Transverse colon (tissue), 4 donors: ENCODE measurements at regions not wholly inside any gene's neighbourhood (a gene's known extent, or its start where the extent isn't known, plus 50 kb on each side); places are given as distances from the start of the nearest gene placed in this dataset.
"Not testable (repeated sequence)": the region's sequence is repeated elsewhere in the genome, so short reads cannot be mapped to it uniquely, and the experiment has no call there.

Experiments
- DNase-seq: peaks from one replicate; pipeline ENCODE4 v3.0.0-alpha.2; 2019
- H3K27ac ChIP-seq, 4 donors: fragments of 200-600 bp; sonication (generic); 2 replicates each; pipeline ENCODE4 v1.5.1; 2016 to 2018; ENCODE audit warnings: inconsistent platforms in 4 of 4
- H3K27me3 ChIP-seq: fragments of 200-600 bp; sonication (generic); 2 replicates; pipeline ENCODE4 v1.5.1; 2017; ENCODE audit warnings: inconsistent platforms
- H3K36me3 ChIP-seq, 4 donors: fragments of 200-600 bp; sonication (generic); 2 replicates each; pipeline ENCODE4 v1.5.1; 2017 to 2019; ENCODE audit warnings: inconsistent platforms in 4 of 4
- H3K4me1 ChIP-seq, 4 donors: fragments of 200-600 bp; sonication (generic); 2 replicates each; pipeline ENCODE4 v1.5.1; 2017 to 2020; ENCODE audit warnings: inconsistent platforms in 4 of 4
- H3K4me3 ChIP-seq, 4 donors: fragments of 200-600 bp; sonication (generic); 1 replicate in 1 of 4; 2 replicates in 3 of 4; pipeline versions ENCODE4 v1.5.1 to v1.6.1; 2017 to 2019; ENCODE audit warnings: inconsistent platforms in 4 of 4
- H3K9me3 ChIP-seq, 2 donors: fragments of 200-600 bp; sonication (generic); 2 replicates each; pipeline ENCODE4 v1.5.1; 2017 to 2019; ENCODE audit warnings: inconsistent platforms in 2 of 2
- CTCF ChIP-seq, 5 experiments: fragments of 200-600 bp in 3 of 5; fragments of 450-650 bp in 2 of 5; sonication (generic) in 3 of 5; IDR thresholded peaks; 1 replicate in 2 of 5; 2 replicates in 3 of 5; pipeline ENCODE4 v1.5.1; 2016 to 2017; ENCODE audit warnings: antibody characterized with exemption in 5 of 5, inconsistent platforms in 3 of 5, mild to moderate bottlenecking in 2 of 5, moderate library complexity in 1 of 5
- EP300 ChIP-seq: sonication (generic); formaldehyde crosslinking; IDR thresholded peaks from one replicate; pipeline ENCODE4 v1.6.1; 2017; ENCODE audit warnings: antibody characterized with exemption, low read depth
- POLR2A ChIP-seq: fragments of 450-650 bp; IDR thresholded peaks from one replicate; pipeline ENCODE4 v1.6.1; 2016; ENCODE audit warnings: antibody characterized with exemption, mild to moderate bottlenecking, moderate library complexity
- POLR2AphosphoS5 ChIP-seq, 3 donors: sonication (generic); formaldehyde crosslinking; IDR thresholded peaks; one replicate each; pipeline ENCODE4 v1.6.1; 2016; ENCODE audit warnings: antibody characterized with exemption in 3 of 3
- WGBS, 2 donors: methylation state at CpG; one replicate each; pipeline ENCODE4 v1.1.5; 2018; ENCODE audit warnings: low coverage in 1 of 2; 5-methylcytosine and 5-hydroxymethylcytosine counted together
- in situ Hi-C, 4 donors: fragments of 200-750 bp; cut with MboI; loops; one replicate each; pipeline versions ENCODE4 v1.15.0 to v1.15.1; 2017; ENCODE audit warnings: low sequenced_read_pairs in 3 of 4, low pct_ligation_motif_present in 1 of 4, low pct_unique_long_range_greater_than_20kb in 1 of 4
- intact Hi-C: fragments of 100-400 bp; cut with DNase I; formaldehyde crosslinking; loops from one replicate; pipeline ENCODE4 v1.15.1; 2023; ENCODE audit warnings: low total_unique reads

- DNase-seq = no peak
- Histone ChIP-seq H3K9me3 (no peaks in the 10 kb centered on the region), H3K36me3 (no peaks in the 10 kb centered on the region), H3K27me3 (no peaks in the 10 kb centered on the region), H3K27ac (no peak overlapping the region), H3K4me1 (no peaks in the 10 kb centered on the region), H3K4me3 (no peak overlapping the region)
- intact Hi-C loops (no loop called here), in situ Hi-C loops (no loop called here)
- no peak for TF ChIP-seq EP300
- no peak for TF ChIP-seq POLR2A
- TF ChIP-seq POLR2AphosphoS5 (IDR thresholded peaks at IDR 0.05) = no peak
- TF ChIP-seq CTCF (IDR thresholded peaks at IDR 0.05) = no peak
- WGBS, 2 donors = 74 to 81% methylated on average over 3 to 5 of the region's 5 CpGs
These were observed 543.7 kb upstream of the RAG2 start for GRCh38 chr11:37141707-37142106.

- DNase-seq, H3K27me3 ChIP-seq, H3K4me1 ChIP-seq, H3K27ac ChIP-seq, H3K36me3 ChIP-seq, intact Hi-C loops, in situ Hi-C loops, H3K4me3 ChIP-seq, H3K9me3 ChIP-seq: not testable (repeated sequence)
- WGBS, 2 donors = 67 to 81% methylated on average over 4 to 6 of the region's 6 CpGs
These were observed 537.6 kb upstream of the RAG2 start for GRCh38 chr11:37135606-37136005.

GRCh38 chr11:37134637-37135036 lies 536.6 kb upstream of the RAG2 start:
- intact Hi-C loops = no loop called here
- no peaks in the 10 kb centered on the region for H3K27me3 ChIP-seq
- in situ Hi-C loops = no loop called here
- H3K36me3 ChIP-seq = no peaks in the 10 kb centered on the region
- H3K27ac ChIP-seq = no peak overlapping the region
- H3K4me1 ChIP-seq = no peaks in the 10 kb centered on the region
- no peak for TF ChIP-seq EP300
- TF ChIP-seq POLR2A = no peak
- no peak for TF ChIP-seq CTCF (IDR thresholded peaks at IDR 0.05)
- no peak for TF ChIP-seq POLR2AphosphoS5 (IDR thresholded peaks at IDR 0.05)
- 56 to 70% methylated on average over 1 to 2 of the region's 2 CpGs for WGBS, 2 donors
- H3K4me3 ChIP-seq = no peak overlapping the region
- DNase-seq = no peak
- no peaks in the 10 kb centered on the region for H3K9me3 ChIP-seq

GRCh38 chr11:37124384-37124783 lies 526.3 kb upstream of the RAG2 start:
- no peaks in the 10 kb centered on the region for H3K36me3 ChIP-seq
- no peak overlapping the region for H3K27ac ChIP-seq
- no peaks in the 10 kb centered on the region for H3K27me3 ChIP-seq
- WGBS, 2 donors = 0 to 56% methylated on average over 1 to 2 of the region's 2 CpGs
- TF ChIP-seq POLR2AphosphoS5 (IDR thresholded peaks at IDR 0.05) (no peak), EP300 (no peak), CTCF (IDR thresholded peaks at IDR 0.05) (no peak), POLR2A (no peak)
- H3K4me3 ChIP-seq = no peak overlapping the region
- in situ Hi-C loops = no loop called here
- no peaks in the 10 kb centered on the region for H3K4me1 ChIP-seq
- intact Hi-C loops = loop anchor here (10.0 kb wide), 1 partner anchor 70 kb away; no protein-coding TSS in a partner anchor
- no peaks in the 10 kb centered on the region for H3K9me3 ChIP-seq
- no peak for DNase-seq

GRCh38 chr11:37115963-37116362 lies 517.9 kb upstream of the RAG2 start:
- Histone ChIP-seq H3K4me1 (no peaks in the 10 kb centered on the region), H3K9me3 (no peaks in the 10 kb centered on the region), H3K36me3 (no peaks in the 10 kb centered on the region), H3K27ac (no peak overlapping the region), H3K4me3 (no peak overlapping the region), H3K27me3 (no peaks in the 10 kb centered on the region)
- TF ChIP-seq POLR2AphosphoS5 (IDR thresholded peaks at IDR 0.05) (no peak), EP300 (no peak), CTCF (IDR thresholded peaks at IDR 0.05) (no peak), POLR2A (no peak)
- in situ Hi-C loops = no loop called here
- no peak for DNase-seq
- intact Hi-C loops = no loop called here
